Endothelial cell of umbilical vein (primary cell): ENCODE measurements at regions not wholly inside any gene's neighbourhood (a gene's known extent, or its start where the extent isn't known, plus 50 kb on each side); places are given as distances from the start of the nearest gene placed in this dataset.

Source experiments
- BruUV-seq: library from RNA; stranded (reverse); fragments of 400-500 nt; replicated peaks from 2 replicates; lab custom pipeline; 2021; lab: Mats Ljungman, UMichigan
- CTCF ChIA-PET: fragments of 300-600, 350-600 bp; sonication (Branson Sonifier 250); formaldehyde crosslinking; loops from one replicate; lab custom pipeline; 2021; ENCODE audit warnings: antibody characterized with exemption, inconsistent platforms; lab: Charles Lee
- POLR2A ChIA-PET: fragments of 300-600, 350-600 bp; sonication (Branson Sonifier 250); formaldehyde crosslinking; loops from one replicate; lab custom pipeline; 2021; ENCODE audit warnings: antibody characterized with exemption, inconsistent platforms; lab: Charles Lee
- DNase-seq: peaks from one replicate; pipeline ENCODE4 v3.0.0-alpha.2; 2011; ENCODE audit warnings: low read depth, low spot score
- FAIRE-seq: peaks from 2 replicates; lab custom pipeline; 2011; peaks lifted over from hg19 to GRCh38; lab: Jason Lieb, UNC
- H2AFZ ChIP-seq: 2 replicates; pipeline ENCODE4 v1.6.0; 2012; ENCODE audit warnings: low read depth, low read length, control low read depth, inconsistent platforms
- H3K27ac ChIP-seq: 2 replicates; pipeline ENCODE4 v1.5.1; 2011; ENCODE audit warnings: low read depth, mild to moderate bottlenecking, control low read depth, low read length, moderate library complexity; ENCODE audit not compliant: insufficient read depth
- H3K27me3 ChIP-seq, 2 experiments: 2 replicates each; pipeline versions ENCODE4 v1.6.0 to v1.6.1; 2011; ENCODE audit warnings: low read length in 2 of 2, mixed read lengths in 1 of 2; ENCODE audit not compliant: control insufficient read depth in 2 of 2, insufficient read depth in 2 of 2
- H3K36me3 ChIP-seq, 2 experiments: 2 replicates in 1 of 2; 3 replicates in 1 of 2; pipeline ENCODE4 v1.5.1; 2011; ENCODE audit warnings: low read length in 2 of 2, mild to moderate bottlenecking in 1 of 2, moderate library complexity in 1 of 2; ENCODE audit not compliant: control insufficient read depth in 2 of 2, insufficient read depth in 2 of 2; ENCODE audit errors: extremely low read depth in 1 of 2
- H3K4me1 ChIP-seq: 3 replicates; pipeline ENCODE4 v1.5.1; 2011; ENCODE audit warnings: mild to moderate bottlenecking, low read length; ENCODE audit not compliant: control insufficient read depth, insufficient read depth; ENCODE audit errors: extremely low read depth
- H3K4me2 ChIP-seq: 2 replicates; pipeline ENCODE4 v1.6.1; 2011; ENCODE audit warnings: low read length, control low read depth, mixed read lengths; ENCODE audit not compliant: insufficient read depth
- H3K4me3 ChIP-seq, 3 experiments: fragments of 200-600 bp in 1 of 3; sonication (generic), shearing (Covaris generic) in 1 of 3; replicated peaks in 1 of 3; 2 replicates each; pipeline ENCODE4 v1.5.1; 2011 to 2016; ENCODE audit warnings: control low read depth in 3 of 3, low read length in 3 of 3, mild to moderate bottlenecking in 2 of 3, inconsistent platforms in 1 of 3, low read depth in 1 of 3, moderate library complexity in 1 of 3; ENCODE audit not compliant: insufficient read depth in 1 of 3
- H3K79me2 ChIP-seq: 2 replicates; pipeline ENCODE4 v1.6.0; 2012; ENCODE audit warnings: low read length, inconsistent platforms; ENCODE audit not compliant: control insufficient read depth, insufficient read depth
- H3K9ac ChIP-seq: replicated peaks from 2 replicates; pipeline ENCODE3; 2011; ENCODE audit warnings: low read length, control low read depth; ENCODE audit not compliant: insufficient read depth; ENCODE audit errors: extremely low read depth
- H3K9me1 ChIP-seq: replicated peaks from 3 replicates; pipeline ENCODE4 v1.6.0; 2011; ENCODE audit warnings: mild to moderate bottlenecking, low read length; ENCODE audit not compliant: control insufficient read depth, insufficient read depth; ENCODE audit errors: extremely low read depth
- H3K9me3 ChIP-seq: replicated peaks from 2 replicates; pipeline ENCODE4 v1.5.1; 2012; ENCODE audit warnings: low read length, inconsistent platforms; ENCODE audit not compliant: control insufficient read depth, insufficient read depth
- H4K20me1 ChIP-seq: replicated peaks from 2 replicates; pipeline ENCODE3; 2011; ENCODE audit warnings: mild to moderate bottlenecking, low read length; ENCODE audit not compliant: control insufficient read depth, insufficient read depth; ENCODE audit errors: extremely low read depth
- EZH2 ChIP-seq: IDR thresholded peaks from 2 replicates; pipeline ENCODE4 v1.6.1; 2012; ENCODE audit warnings: borderline replicate concordance, low read depth, mild to moderate bottlenecking, moderate library complexity, low read length, inconsistent platforms; ENCODE audit not compliant: severe bottlenecking
- FOS ChIP-seq: IDR thresholded peaks from 2 replicates; pipeline ENCODE4 v1.6.1; 2011; ENCODE audit warnings: mild to moderate bottlenecking, low read length, moderate library complexity, borderline replicate concordance; ENCODE audit not compliant: insufficient read depth
- GATA2 ChIP-seq: IDR thresholded peaks from 2 replicates; pipeline ENCODE4 v1.7.0; 2011; ENCODE audit warnings: low read depth, mild to moderate bottlenecking, moderate library complexity, mixed read lengths, low read length; ENCODE audit not compliant: insufficient read length, insufficient read depth
- JUN ChIP-seq: IDR thresholded peaks from 2 replicates; pipeline ENCODE4 v1.6.1; 2011; ENCODE audit warnings: borderline replicate concordance, low read depth; ENCODE audit not compliant: insufficient read length, insufficient read depth
- MAX ChIP-seq: IDR thresholded peaks from 2 replicates; pipeline ENCODE4 v1.6.1; 2011; ENCODE audit not compliant: insufficient read depth, insufficient read length
- MYC ChIP-seq: IDR thresholded peaks from one replicate; pipeline ENCODE4 v1.6.1; 2011; ENCODE audit warnings: mild to moderate bottlenecking, low read depth, low read length
- POLR2A ChIP-seq: IDR thresholded peaks from 2 replicates; pipeline ENCODE4 v1.6.1; 2012; ENCODE audit warnings: low read depth, mild to moderate bottlenecking, control low read depth, low read length
- POLR2AphosphoS5 ChIP-seq: IDR thresholded peaks from 2 replicates; pipeline ENCODE4 v1.6.1; 2012; ENCODE audit warnings: low read depth, mild to moderate bottlenecking, control low read depth, low read length, moderate library complexity; ENCODE audit not compliant: insufficient read depth
- dilution Hi-C: fragments of 300-500 bp; cut with MboI; formaldehyde crosslinking; loops from one replicate; pipeline ENCODE4 v1.15.0; 2019; ENCODE audit warnings: low sequenced_read_pairs; ENCODE audit not compliant: extremely low pct_ligation_motif_present
- intact Hi-C: fragments of 100-400 bp; cut with micrococcal nuclease; formaldehyde crosslinking; loops from one replicate; pipeline ENCODE4 v1.10.0; 2022
- TF ChIP-seq, protein P1 (sequence below), 2 donors: IDR thresholded peaks; 1 replicate in 1 of 2; 2 replicates in 1 of 2; pipeline ENCODE4 v1.5.1; 2011; ENCODE audit warnings: low read length in 2 of 2, mild to moderate bottlenecking in 2 of 2, moderate library complexity in 2 of 2, control low read depth in 1 of 2, inconsistent platforms in 1 of 2, low read depth in 1 of 2; ENCODE audit not compliant: insufficient read depth in 1 of 2; ENCODE audit errors: extremely low read depth in 1 of 2

DNA sequence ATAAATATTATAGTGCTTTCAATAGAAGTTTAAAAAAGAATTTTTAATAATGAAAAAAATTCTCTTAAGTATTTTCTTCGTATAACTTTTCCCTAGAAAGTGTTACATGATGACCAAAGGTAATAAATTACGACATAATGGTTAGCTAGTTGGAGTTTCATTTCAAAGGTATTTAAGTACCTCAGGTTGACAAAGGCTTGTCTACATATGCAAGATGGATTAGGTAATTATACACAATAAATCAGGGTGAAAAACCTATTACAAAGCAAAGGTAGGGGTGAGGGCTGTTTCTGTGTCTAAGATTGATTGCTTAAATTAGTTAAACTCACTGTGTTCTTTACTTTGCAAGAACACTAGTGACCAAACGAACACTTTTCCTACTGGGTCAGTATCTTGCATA is 508.5 kb upstream of the FAT1 start:
- H3K4me3 ChIP-seq, result no peak overlapping the region
- no peaks in the 10 kb centered on the region for H4K20me1 ChIP-seq
- H3K9me3 ChIP-seq, result peaks cover 2% of the 10 kb centered on the region
- no peaks in the 10 kb centered on the region for H3K36me3 ChIP-seq
- no peak overlapping the region for H3K27ac ChIP-seq
- POLR2A ChIA-PET, result no interaction called here
- BruUV-seq, result no TSS peak
- dilution Hi-C loops, result no loop called here
- DNase-seq (no peak), FAIRE-seq (no peak)
- no peaks in the 10 kb centered on the region for H3K27me3 ChIP-seq
- no peak overlapping the region for H2AFZ ChIP-seq
- H3K4me2 ChIP-seq, result no peak overlapping the region
- CTCF ChIA-PET, result no interaction called here
- TF ChIP-seq MAX (no peak), EZH2 (no peak), POLR2AphosphoS5 (no peak), MYC (no peak), GATA2 (no peak), FOS (no peak), POLR2A (no peak), JUN (no peak)
- TF ChIP-seq, protein P1, sequence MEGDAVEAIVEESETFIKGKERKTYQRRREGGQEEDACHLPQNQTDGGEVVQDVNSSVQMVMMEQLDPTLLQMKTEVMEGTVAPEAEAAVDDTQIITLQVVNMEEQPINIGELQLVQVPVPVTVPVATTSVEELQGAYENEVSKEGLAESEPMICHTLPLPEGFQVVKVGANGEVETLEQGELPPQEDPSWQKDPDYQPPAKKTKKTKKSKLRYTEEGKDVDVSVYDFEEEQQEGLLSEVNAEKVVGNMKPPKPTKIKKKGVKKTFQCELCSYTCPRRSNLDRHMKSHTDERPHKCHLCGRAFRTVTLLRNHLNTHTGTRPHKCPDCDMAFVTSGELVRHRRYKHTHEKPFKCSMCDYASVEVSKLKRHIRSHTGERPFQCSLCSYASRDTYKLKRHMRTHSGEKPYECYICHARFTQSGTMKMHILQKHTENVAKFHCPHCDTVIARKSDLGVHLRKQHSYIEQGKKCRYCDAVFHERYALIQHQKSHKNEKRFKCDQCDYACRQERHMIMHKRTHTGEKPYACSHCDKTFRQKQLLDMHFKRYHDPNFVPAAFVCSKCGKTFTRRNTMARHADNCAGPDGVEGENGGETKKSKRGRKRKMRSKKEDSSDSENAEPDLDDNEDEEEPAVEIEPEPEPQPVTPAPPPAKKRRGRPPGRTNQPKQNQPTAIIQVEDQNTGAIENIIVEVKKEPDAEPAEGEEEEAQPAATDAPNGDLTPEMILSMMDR (IDR thresholded peaks at IDR 0.05; ENCODE audit: extremely low read depth in 1 of 2, insufficient read depth in 1 of 2, low read depth in 1 of 2, low read length in 2 of 2), result no peak
- H3K4me1 ChIP-seq, result no peaks in the 10 kb centered on the region
- H3K9me1 ChIP-seq, result no peaks in the 10 kb centered on the region
- intact Hi-C loops, result no loop called here
- no peaks in the 10 kb centered on the region for H3K79me2 ChIP-seq
- no peak overlapping the region for H3K9ac ChIP-seq
